ENCODE measurements at regions not wholly inside any gene's neighbourhood (a gene's known extent, or its start where the extent isn't known, plus 50 kb on each side); places are given as distances from the start of the nearest gene placed in this dataset.
"Not testable (repeated sequence)": the region's sequence is repeated elsewhere in the genome, so short reads cannot be mapped to it uniquely, and the experiment has no call there.

GRCh38 chr1:224051782-224052181, 62.1 kb upstream of the FBXO28 start:
- not testable (repeated sequence) for TF ChIP-seq CTCF, POLR2A (IDR thresholded peaks at IDR 0.05)

All from testis (tissue), 2 donors.